Skeletal muscle satellite cell (primary cell): ENCODE measurements at regions not wholly inside any gene's neighbourhood (a gene's known extent, or its start where the extent isn't known, plus 50 kb on each side); places are given as distances from the start of the nearest gene placed in this dataset.

Experiments
- H3K27me3 ChIP-seq: 2 replicates; pipeline ENCODE4 v1.7.0; 2013; ENCODE audit warnings: low read length; ENCODE audit not compliant: control insufficient read depth, insufficient read depth
- H3K36me3 ChIP-seq: 2 replicates; pipeline ENCODE4 v1.7.0; 2013; ENCODE audit warnings: mild to moderate bottlenecking, control low read depth, low read length; ENCODE audit not compliant: insufficient read depth
- H3K4me1 ChIP-seq: 2 replicates; pipeline ENCODE4 v1.7.0; 2013; ENCODE audit warnings: low read length; ENCODE audit not compliant: control insufficient read depth, insufficient read depth
- H3K4me2 ChIP-seq: 2 replicates; pipeline ENCODE4 v1.7.0; 2013; ENCODE audit warnings: mild to moderate bottlenecking, low read length
- H3K4me3 ChIP-seq: 2 replicates; pipeline ENCODE4 v1.7.0; 2013; ENCODE audit warnings: low read length
- H3K9ac ChIP-seq: 2 replicates; pipeline ENCODE4 v1.7.0; 2013; ENCODE audit warnings: mild to moderate bottlenecking, low read depth, low read length, moderate library complexity
- H3K9me3 ChIP-seq: replicated peaks from 2 replicates; pipeline ENCODE4 v1.7.0; 2013; ENCODE audit warnings: mild to moderate bottlenecking, control low read depth, low read length

GRCh38 chr1:234902774-234903547 is 225.7 kb downstream of the TOMM20 start:
- Histone ChIP-seq H3K36me3 (no peaks in the 10 kb centered on the region), H3K9me3 (no peaks in the 10 kb centered on the region), H3K4me2 (no peak overlapping the region), H3K4me1 (peaks cover 21% of the 10 kb centered on the region), H3K9ac (no peak overlapping the region), H3K27me3 (no peaks in the 10 kb centered on the region), H3K4me3 (no peak overlapping the region)

DNA sequence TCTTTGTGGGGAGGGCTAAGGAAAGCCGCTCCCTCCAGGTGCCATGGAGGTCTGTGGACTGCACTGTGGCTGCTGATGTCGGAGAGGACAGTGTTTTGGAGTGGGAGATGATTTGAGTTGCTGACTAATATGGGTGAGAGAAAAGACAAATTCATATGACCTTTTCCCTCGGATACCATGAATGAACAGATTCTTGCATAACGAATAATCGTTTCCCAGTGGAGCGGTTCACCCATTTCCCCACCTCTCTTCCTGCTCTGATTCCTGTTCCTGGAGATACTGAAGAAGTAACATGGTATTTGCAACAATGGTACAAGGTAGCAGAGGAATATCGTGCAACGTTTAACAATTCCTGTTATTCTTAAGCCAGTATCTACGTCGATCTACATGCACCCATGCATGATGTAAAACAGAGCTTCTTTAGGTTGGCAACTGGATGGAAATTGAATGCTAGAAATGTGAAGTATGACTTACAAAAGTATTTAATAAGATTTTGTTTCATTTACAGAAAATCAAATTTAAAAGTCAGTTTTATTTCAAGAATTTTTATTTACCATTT is 227.1 kb downstream of the TOMM20 start:
- no peak overlapping the region for H3K4me2 ChIP-seq
- H3K9ac ChIP-seq, result no peak overlapping the region
- H3K4me1 ChIP-seq, result peaks cover 15% of the 10 kb centered on the region
- H3K27me3 ChIP-seq, result no peaks in the 10 kb centered on the region
- no peaks in the 10 kb centered on the region for H3K9me3 ChIP-seq
- H3K4me3 ChIP-seq, result no peak overlapping the region
- no peaks in the 10 kb centered on the region for H3K36me3 ChIP-seq

DNA sequence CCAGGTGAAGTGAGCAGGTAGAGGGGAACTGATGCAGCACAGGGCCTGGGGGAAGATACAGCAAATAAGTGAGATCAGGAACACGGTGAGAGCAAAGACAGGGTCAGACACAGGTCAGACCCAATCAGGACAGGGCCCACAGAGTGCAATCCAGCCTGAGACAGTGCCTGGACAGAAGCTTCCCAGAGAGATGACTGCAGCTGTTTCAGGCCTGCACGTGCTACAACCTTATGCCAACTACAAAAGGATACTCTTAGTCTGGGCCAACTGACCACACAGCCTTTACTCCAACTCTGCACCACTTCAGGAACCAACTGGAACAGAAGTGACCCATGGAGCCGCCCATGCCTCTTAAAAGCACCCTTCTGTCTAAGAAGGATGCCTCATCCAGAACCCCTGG is 228.0 kb downstream of the TOMM20 start:
- no peaks in the 10 kb centered on the region for H3K36me3 ChIP-seq
- H3K4me1 ChIP-seq, result peaks cover 15% of the 10 kb centered on the region
- H3K9ac ChIP-seq, result no peak overlapping the region
- H3K4me3 ChIP-seq, result no peak overlapping the region
- no peaks in the 10 kb centered on the region for H3K9me3 ChIP-seq
- H3K4me2 ChIP-seq, result no peak overlapping the region
- H3K27me3 ChIP-seq, result no peaks in the 10 kb centered on the region

GRCh38 chr1:234899730-234900072 is 228.9 kb downstream of the TOMM20 start:
- no peak overlapping the region for H3K4me3 ChIP-seq
- no peaks in the 10 kb centered on the region for H3K9me3 ChIP-seq
- H3K4me1 ChIP-seq, result peaks cover 18% of the 10 kb centered on the region
- no peaks in the 10 kb centered on the region for H3K36me3 ChIP-seq
- no peak overlapping the region for H3K4me2 ChIP-seq
- H3K27me3 ChIP-seq, result no peaks in the 10 kb centered on the region
- H3K9ac ChIP-seq, result no peak overlapping the region

- H3K36me3 ChIP-seq, result no peaks in the 10 kb centered on the region
- no peaks in the 10 kb centered on the region for H3K27me3 ChIP-seq
- peak overlapping the region; percentile 17 for H3K9ac ChIP-seq
- peaks cover 23% of the 10 kb centered on the region for H3K4me1 ChIP-seq
- H3K4me2 ChIP-seq, result peak overlapping the region; percentile 50
- no peak overlapping the region for H3K4me3 ChIP-seq
- H3K9me3 ChIP-seq, result no peaks in the 10 kb centered on the region
Measured at GRCh38 chr1:234899041-234899729, 229.5 kb downstream of the TOMM20 start.

- no peaks in the 10 kb centered on the region for H3K9me3 ChIP-seq
- no peaks in the 10 kb centered on the region for H3K27me3 ChIP-seq
- H3K4me2 ChIP-seq, result peak overlapping the region; percentile 50
- H3K4me1 ChIP-seq, result peaks cover 29% of the 10 kb centered on the region
- no peaks in the 10 kb centered on the region for H3K36me3 ChIP-seq
- H3K9ac ChIP-seq, result peak overlapping the region; percentile 17
- no peak overlapping the region for H3K4me3 ChIP-seq
Measured at GRCh38 chr1:234898455-234899033, 230.1 kb downstream of the TOMM20 start.

DNA sequence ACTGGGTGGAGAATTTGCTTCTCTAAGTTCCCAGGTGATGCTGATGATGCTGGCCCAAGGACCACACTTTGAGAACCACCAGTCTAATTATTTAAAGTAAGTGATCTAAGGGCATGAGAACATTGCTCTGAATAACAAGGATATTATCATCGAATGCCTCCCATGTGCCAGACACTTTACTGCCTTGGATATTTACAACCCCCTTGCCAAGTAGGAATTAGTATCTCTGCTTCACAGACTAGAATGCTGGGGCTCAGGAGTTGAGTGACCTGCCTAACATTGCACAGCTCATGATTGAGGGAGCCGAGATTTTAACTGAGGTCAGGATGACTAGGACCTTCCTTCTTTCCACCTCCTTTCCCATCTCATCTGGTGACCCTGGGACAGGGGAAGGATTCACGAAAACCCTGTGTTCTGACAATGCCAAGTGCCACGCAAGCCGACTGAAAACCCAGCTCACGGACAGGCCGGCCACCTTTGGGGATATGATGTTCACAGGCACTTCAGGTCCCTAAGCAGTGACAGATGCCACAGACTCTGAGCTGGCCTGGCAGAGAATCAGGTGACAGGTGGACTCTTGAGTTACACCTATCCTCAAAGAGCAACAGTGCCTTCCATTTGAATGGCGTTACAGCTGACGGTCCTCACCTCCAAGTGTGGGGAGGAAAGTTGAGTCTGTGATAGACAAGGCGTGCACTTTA is 230.7 kb downstream of the TOMM20 start:
- Histone ChIP-seq H3K4me3 (no peak overlapping the region), H3K9me3 (no peaks in the 10 kb centered on the region), H3K9ac (no peak overlapping the region), H3K4me2 (no peak overlapping the region), H3K36me3 (no peaks in the 10 kb centered on the region), H3K27me3 (no peaks in the 10 kb centered on the region), H3K4me1 (peaks cover 35% of the 10 kb centered on the region)

DNA sequence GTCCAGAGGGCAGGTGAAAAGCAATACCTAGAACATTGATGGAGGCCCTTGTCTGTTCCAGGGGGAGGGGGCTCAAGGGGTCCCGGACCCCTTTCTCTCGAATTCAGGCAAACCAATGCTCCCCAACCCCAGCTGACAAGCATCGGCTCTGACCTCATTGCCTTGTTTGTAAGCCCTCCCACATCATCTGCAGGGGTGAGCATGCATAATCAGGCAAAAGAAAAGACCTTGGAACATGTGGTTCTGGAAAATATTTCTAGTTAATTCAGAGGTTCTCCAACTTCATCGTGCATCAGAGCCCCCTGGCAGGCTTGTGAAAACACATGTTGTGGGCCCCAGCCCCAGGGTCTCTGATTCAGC is 231.3 kb downstream of the TOMM20 start:
- Histone ChIP-seq H3K4me1 (peaks cover 37% of the 10 kb centered on the region), H3K36me3 (no peaks in the 10 kb centered on the region), H3K9me3 (no peaks in the 10 kb centered on the region), H3K9ac (no peak overlapping the region), H3K27me3 (no peaks in the 10 kb centered on the region), H3K4me2 (no peak overlapping the region), H3K4me3 (no peak overlapping the region)

DNA sequence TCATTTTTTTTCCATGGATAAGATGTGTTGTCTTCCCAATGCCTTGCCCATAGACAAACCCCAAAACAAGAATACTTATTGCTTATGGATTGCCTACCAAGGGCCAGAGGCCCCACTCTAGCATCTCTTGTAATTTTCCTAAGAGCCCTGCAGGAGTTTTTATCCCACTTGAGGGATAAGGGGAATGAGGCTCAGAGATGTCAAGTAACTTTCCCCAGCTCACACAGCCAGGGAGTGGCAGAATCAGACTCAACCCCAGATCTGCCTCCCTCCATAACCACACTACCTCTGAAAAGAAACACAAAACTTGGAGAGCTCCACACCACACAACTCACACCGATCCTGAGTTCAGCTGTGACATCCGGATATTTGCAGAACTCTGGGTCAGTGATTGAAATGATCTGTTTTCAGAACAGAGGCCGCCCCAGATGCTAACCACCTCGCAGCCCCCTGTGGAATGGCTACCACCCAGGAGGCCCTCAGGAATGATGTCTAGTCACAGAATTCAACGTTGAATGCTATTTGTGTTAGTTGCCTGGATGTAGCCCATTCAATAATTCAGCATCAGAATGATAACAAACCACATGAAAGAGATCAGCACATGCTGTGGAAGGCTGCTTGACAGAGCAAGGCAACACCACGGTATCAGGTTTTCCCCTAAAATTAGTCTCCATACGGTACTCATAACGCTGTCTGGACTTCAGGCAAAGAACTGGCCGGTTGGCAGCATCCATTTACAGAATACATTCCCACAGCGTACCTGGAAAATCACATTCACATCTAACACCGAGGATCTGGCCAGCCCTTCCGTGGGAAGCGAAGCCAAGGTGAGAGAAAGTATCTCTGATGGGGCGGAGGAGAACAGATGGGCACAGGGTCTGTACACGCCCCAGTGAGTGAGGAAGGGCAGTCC is 231.9 kb downstream of the TOMM20 start:
- Histone ChIP-seq H3K4me2 (no peak overlapping the region), H3K4me1 (peaks cover 37% of the 10 kb centered on the region), H3K9me3 (no peaks in the 10 kb centered on the region), H3K36me3 (no peaks in the 10 kb centered on the region), H3K9ac (no peak overlapping the region), H3K4me3 (no peak overlapping the region), H3K27me3 (no peaks in the 10 kb centered on the region)

GRCh38 chr1:234893725-234894630 is 234.7 kb downstream of the TOMM20 start:
- Histone ChIP-seq H3K36me3 (no peaks in the 10 kb centered on the region), H3K4me1 (peaks cover 27% of the 10 kb centered on the region), H3K9me3 (no peaks in the 10 kb centered on the region), H3K9ac (peak overlapping the region; percentile 24), H3K4me3 (no peak overlapping the region), H3K27me3 (no peaks in the 10 kb centered on the region), H3K4me2 (peak overlapping the region; percentile 6)
